ENCODE measurements at regions not wholly inside any gene's neighbourhood (a gene's known extent, or its start where the extent isn't known, plus 50 kb on each side); places are given as distances from the start of the nearest gene placed in this dataset.

- H3K4me1 ChIP-seq (replicated peaks in 1 of 2; ENCODE audit: control insufficient read depth in 2 of 2, insufficient read depth in 2 of 2, low read length in 2 of 2): no peaks in the 10 kb centered on the region
- BruUV-seq (replicated peaks): no TSS peak
- H3K9me3 ChIP-seq (replicated peaks; ENCODE audit: control insufficient read depth, insufficient read depth, low read depth, low read length): no peaks in the 10 kb centered on the region
- H3K27me3 ChIP-seq (ENCODE audit: control insufficient read depth in 2 of 2, insufficient read depth in 2 of 2, low read length in 2 of 2): no peaks in the 10 kb centered on the region
- H2AFZ ChIP-seq (ENCODE audit: low read depth, low read length): no peak overlapping the region
- ChIA-PET CTCF (ENCODE audit: low intra/inter-chr PET ratio) (interaction anchor here (0.6 kb wide), 1 partner anchor 273 kb away, joined by 3 read pairs; no protein-coding TSS in a partner anchor), POLR2A (no interaction called here)
- H3K9me1 ChIP-seq (ENCODE audit: control insufficient read depth, insufficient read depth, low read length): no peaks in the 10 kb centered on the region
- no peak overlapping the region for H3K4me3 ChIP-seq
- H3K9ac ChIP-seq (ENCODE audit: insufficient read depth in 1 of 2, low read depth in 2 of 2, low read length in 2 of 2): no peak overlapping the region
- no peaks in the 10 kb centered on the region for H4K20me1 ChIP-seq (replicated peaks; ENCODE audit: control insufficient read depth, insufficient read depth, low read length)
- no peak overlapping the region for H3K27ac ChIP-seq (ENCODE audit: extremely low read depth, low read depth, low read length)
- H3K4me2 ChIP-seq (ENCODE audit: insufficient read depth, low read length): no peak overlapping the region
- H3K36me3 ChIP-seq (ENCODE audit: control insufficient read depth, insufficient read depth, low read length): no peaks in the 10 kb centered on the region
- DNase-seq (ENCODE audit: extremely low read depth in 1 of 4, low spot score in 3 of 4) (no peak), ATAC-seq (no peak), FAIRE-seq (no peak)
- intact Hi-C loops (cut with micrococcal nuclease): no loop called here
- 14% methylated on average over 1 of the region's 1 CpG for WGBS (ENCODE audit: insufficient coverage, low coverage, missing lambda C conversion rate)
- no peak for TF ChIP-seq RAD21 (CRISPR knock-in tag; conservative IDR thresholded peaks at IDR 0.05 in 1 of 2, IDR thresholded peaks at IDR 0.05 in 1 of 2)
- TF ChIP-seq USF1 (CRISPR knock-in tag; IDR thresholded peaks at IDR 0.05): no peak
- no peak for TF ChIP-seq THAP7 (CRISPR knock-in tag; IDR thresholded peaks at IDR 0.05)
- no peak for TF ChIP-seq ZNF77 (CRISPR knock-in tag; IDR thresholded peaks at IDR 0.05)
- TF ChIP-seq SRSF1 (IDR thresholded peaks at IDR 0.05; ENCODE audit: low read depth, low read length): no peak
- no peak for TF ChIP-seq MTA1 (IDR thresholded peaks at IDR 0.05; ENCODE audit: borderline replicate concordance)
- no peak for TF ChIP-seq BACH1 (tag; IDR thresholded peaks at IDR 0.05)
- TF ChIP-seq ZNF175 (CRISPR knock-in tag; IDR thresholded peaks at IDR 0.05; ENCODE audit: low read depth): no peak
- TF ChIP-seq CUX1 (CRISPR knock-in tag; IDR thresholded peaks at IDR 0.05): no peak
- no peak for TF ChIP-seq ARID1B (IDR thresholded peaks at IDR 0.05)
- TF ChIP-seq C11orf30 (IDR thresholded peaks at IDR 0.05; ENCODE audit: low read depth): no peak
- no peak for TF ChIP-seq ZBTB34 (CRISPR knock-in tag; IDR thresholded peaks at IDR 0.05)
- no peak for TF ChIP-seq FOXK2 (conservative IDR thresholded peaks at IDR 0.05 in 1 of 2, IDR thresholded peaks at IDR 0.05 in 1 of 2; ENCODE audit: low read depth in 2 of 2)
- in situ Hi-C loops (cut with MboI): no loop called here
- H3K79me2 ChIP-seq (ENCODE audit: control insufficient read depth, insufficient read depth, low read length): no peaks in the 10 kb centered on the region
Measured at GRCh38 chr12:19669793-19670192, 230.5 kb downstream of the AEBP2 start.

Measured in K562 (cell line).